Uterus (tissue), 3 donors: ENCODE measurements at regions not wholly inside any gene's neighbourhood (a gene's known extent, or its start where the extent isn't known, plus 50 kb on each side); places are given as distances from the start of the nearest gene placed in this dataset.

Source experiments
- DNase-seq, 2 donors: peaks; one replicate each; pipeline ENCODE4 v3.0.0-alpha.2; 2019 to 2020
- H3K27ac ChIP-seq, 2 donors: fragments of 200-600 bp; sonication (generic); 1 replicate in 1 of 2; 2 replicates in 1 of 2; pipeline ENCODE4 v1.5.1; 2016 to 2018
- H3K27me3 ChIP-seq, 2 donors: fragments of 200-600 bp; sonication (generic); one replicate each; pipeline ENCODE4 v1.5.1; 2018 to 2019; ENCODE audit warnings: control low read depth in 1 of 2
- H3K36me3 ChIP-seq, 2 donors: fragments of 200-600 bp; sonication (generic); one replicate each; pipeline ENCODE4 v1.5.1; 2019; ENCODE audit warnings: control low read depth in 1 of 2
- H3K4me1 ChIP-seq, 2 donors: fragments of 200-600 bp; sonication (generic); one replicate each; pipeline ENCODE4 v1.5.1; 2018 to 2019; ENCODE audit warnings: control low read depth in 1 of 2
- H3K4me3 ChIP-seq, 2 donors: fragments of 200-600 bp; sonication (generic); 1 replicate in 1 of 2; 2 replicates in 1 of 2; pipeline ENCODE4 v1.5.1; 2018 to 2019; ENCODE audit warnings: mild to moderate bottlenecking in 1 of 2
- H3K9me3 ChIP-seq, 2 donors: fragments of 200-600 bp; sonication (generic); one replicate each; pipeline ENCODE4 v1.5.1; 2019; ENCODE audit warnings: control low read depth in 1 of 2
- POLR2A ChIP-seq, 2 donors: fragments of 450-650 bp; IDR thresholded peaks; one replicate each; pipeline ENCODE4 v1.6.1; 2016; ENCODE audit warnings: antibody characterized with exemption in 2 of 2, mild to moderate bottlenecking in 1 of 2, moderate library complexity in 1 of 2
- intact Hi-C: fragments of 100-400 bp; cut with DNase I; formaldehyde crosslinking; loops from one replicate; pipeline ENCODE4 v1.15.1; 2023; ENCODE audit warnings: low total_unique reads
- TF ChIP-seq, protein P1 (sequence below), 4 experiments: fragments of 200-600 bp in 2 of 4; fragments of 450-650 bp in 2 of 4; sonication (generic) in 2 of 4; IDR thresholded peaks; one replicate each; pipeline ENCODE4 v1.5.1; 2016 to 2019; ENCODE audit warnings: antibody characterized with exemption in 4 of 4, mild to moderate bottlenecking in 2 of 4, moderate library complexity in 1 of 4
- donor health status: DM: yes; HTN: yes; CAD: no.

- no peak for TF ChIP-seq POLR2A (IDR thresholded peaks at IDR 0.05)
- no peak overlapping the region for H3K4me3 ChIP-seq
- H3K27ac ChIP-seq = no peak overlapping the region
- H3K36me3 ChIP-seq = no peaks in the 10 kb centered on the region
- intact Hi-C loops = no loop called here
- no peaks in the 10 kb centered on the region for H3K4me1 ChIP-seq
- no peaks in the 10 kb centered on the region for H3K27me3 ChIP-seq
- DNase-seq = no peak
- no peaks in the 10 kb centered on the region for H3K9me3 ChIP-seq
Measured at GRCh38 chr2:67952066-67952465, 110.7 kb downstream of the C1D start.

DNA sequence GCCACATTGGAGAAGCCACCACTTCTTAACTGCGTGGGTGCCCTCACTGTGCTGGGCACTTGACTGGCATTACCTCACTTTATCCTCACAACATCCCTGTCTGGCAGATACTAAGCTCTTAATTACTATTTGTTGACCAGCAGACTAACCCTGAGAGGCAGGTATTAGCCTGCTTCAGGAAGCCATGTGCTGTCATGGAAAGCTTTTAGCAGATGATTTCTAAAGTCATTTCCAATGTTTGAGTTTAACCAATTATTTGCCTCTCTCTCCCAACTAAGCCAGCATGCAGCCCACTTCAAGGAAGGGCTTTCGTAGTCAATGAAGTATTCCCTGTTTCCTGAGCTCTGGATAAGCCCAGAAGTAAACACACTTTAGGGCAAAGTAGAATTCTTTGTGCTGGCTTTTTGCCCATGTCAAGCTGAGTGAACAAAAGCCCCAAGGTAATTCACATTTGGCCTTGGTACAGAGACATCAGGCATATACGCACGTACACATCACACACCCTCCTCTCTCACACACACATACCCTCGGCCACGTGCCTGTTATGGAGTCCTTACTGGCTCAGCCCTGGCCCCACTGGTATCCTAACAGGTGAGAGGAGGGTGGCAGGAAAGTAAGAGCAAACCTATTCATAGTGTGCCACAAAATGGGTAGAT, 108.6 kb downstream of the C1D start:
- H3K27me3 ChIP-seq = no peaks in the 10 kb centered on the region
- intact Hi-C loops = no loop called here
- no peaks in the 10 kb centered on the region for H3K4me1 ChIP-seq
- TF ChIP-seq POLR2A (IDR thresholded peaks at IDR 0.05) = no peak
- TF ChIP-seq, protein P1, sequence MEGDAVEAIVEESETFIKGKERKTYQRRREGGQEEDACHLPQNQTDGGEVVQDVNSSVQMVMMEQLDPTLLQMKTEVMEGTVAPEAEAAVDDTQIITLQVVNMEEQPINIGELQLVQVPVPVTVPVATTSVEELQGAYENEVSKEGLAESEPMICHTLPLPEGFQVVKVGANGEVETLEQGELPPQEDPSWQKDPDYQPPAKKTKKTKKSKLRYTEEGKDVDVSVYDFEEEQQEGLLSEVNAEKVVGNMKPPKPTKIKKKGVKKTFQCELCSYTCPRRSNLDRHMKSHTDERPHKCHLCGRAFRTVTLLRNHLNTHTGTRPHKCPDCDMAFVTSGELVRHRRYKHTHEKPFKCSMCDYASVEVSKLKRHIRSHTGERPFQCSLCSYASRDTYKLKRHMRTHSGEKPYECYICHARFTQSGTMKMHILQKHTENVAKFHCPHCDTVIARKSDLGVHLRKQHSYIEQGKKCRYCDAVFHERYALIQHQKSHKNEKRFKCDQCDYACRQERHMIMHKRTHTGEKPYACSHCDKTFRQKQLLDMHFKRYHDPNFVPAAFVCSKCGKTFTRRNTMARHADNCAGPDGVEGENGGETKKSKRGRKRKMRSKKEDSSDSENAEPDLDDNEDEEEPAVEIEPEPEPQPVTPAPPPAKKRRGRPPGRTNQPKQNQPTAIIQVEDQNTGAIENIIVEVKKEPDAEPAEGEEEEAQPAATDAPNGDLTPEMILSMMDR (IDR thresholded peaks at IDR 0.05) = no peak
- no peak overlapping the region for H3K27ac ChIP-seq
- no peak for DNase-seq
- H3K36me3 ChIP-seq = no peaks in the 10 kb centered on the region
- H3K9me3 ChIP-seq = no peaks in the 10 kb centered on the region
- H3K4me3 ChIP-seq = no peak overlapping the region

DNA sequence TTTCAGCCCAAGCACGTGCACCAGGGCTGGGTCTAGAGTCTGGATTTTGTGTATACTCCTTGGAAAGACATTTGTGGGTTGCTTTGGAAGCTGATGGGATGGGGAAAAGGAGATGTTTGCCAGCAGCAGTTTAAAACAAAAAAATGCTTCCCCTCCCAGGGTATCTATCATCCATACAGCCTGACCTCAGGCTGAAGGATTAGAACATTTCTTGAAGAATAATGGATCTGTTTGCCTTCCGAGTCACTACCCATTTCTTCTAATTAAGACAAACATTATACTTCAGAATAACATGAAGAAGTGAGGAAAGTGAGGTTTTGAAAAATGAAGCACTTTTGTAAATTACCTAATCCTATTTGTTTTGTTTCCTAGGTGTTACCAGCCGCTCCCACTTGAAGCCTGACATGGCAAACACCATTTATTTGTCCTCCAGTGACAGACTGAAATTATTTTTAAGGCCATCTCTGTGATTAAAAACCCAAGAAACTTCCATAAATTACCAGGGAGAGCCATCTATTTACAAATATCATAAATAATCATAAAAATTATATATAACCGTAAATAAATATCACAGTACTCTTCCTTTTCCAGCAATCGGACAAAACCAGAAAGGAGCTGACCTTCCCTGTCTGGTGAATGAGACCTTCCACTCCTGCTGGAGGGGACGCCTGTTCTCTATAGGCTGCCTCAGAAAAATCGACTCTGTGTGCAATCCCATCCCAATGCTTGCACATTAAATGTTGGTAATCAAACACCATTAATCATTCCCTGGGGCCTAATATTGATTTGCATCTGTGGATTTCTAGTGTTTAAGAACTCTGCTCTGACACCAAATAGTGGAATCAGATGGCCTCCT, 106.8 kb downstream of the C1D start:
- intact Hi-C loops = no loop called here
- Histone ChIP-seq H3K27me3 (no peaks in the 10 kb centered on the region), H3K4me3 (no peak overlapping the region), H3K9me3 (no peaks in the 10 kb centered on the region), H3K36me3 (no peaks in the 10 kb centered on the region), H3K4me1 (no peaks in the 10 kb centered on the region), H3K27ac (no peak overlapping the region)
- TF ChIP-seq, protein P1 (IDR thresholded peaks at IDR 0.05) = no peak
- no peak for TF ChIP-seq POLR2A (IDR thresholded peaks at IDR 0.05)
- no peak for DNase-seq

DNA sequence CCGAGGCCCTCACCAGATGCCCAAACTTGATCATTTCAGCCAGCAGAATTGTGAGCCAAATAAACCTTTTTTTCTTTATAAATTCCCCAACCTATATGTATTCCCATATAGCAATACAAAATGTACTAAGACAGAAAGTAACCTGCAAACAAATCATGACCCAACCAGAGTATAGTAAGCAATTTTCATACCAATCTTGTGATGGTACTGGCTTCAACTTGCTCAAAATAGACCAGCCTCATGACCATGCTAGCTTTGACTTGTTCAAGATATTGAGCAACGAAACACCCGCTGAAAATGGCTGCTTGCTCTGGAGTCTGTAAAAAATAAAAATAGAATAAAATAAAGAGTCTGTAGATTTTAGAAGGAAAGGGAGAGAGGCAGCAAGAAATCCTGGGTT, 97.6 kb downstream of the C1D start:
- TF ChIP-seq, protein P1 (IDR thresholded peaks at IDR 0.05) = no peak
- TF ChIP-seq POLR2A (IDR thresholded peaks at IDR 0.05) = no peak
- no peak overlapping the region for H3K27ac ChIP-seq
- H3K4me1 ChIP-seq = no peaks in the 10 kb centered on the region
- no peaks in the 10 kb centered on the region for H3K27me3 ChIP-seq
- H3K9me3 ChIP-seq = no peaks in the 10 kb centered on the region
- no peak overlapping the region for H3K4me3 ChIP-seq
- intact Hi-C loops = no loop called here
- no peak for DNase-seq
- H3K36me3 ChIP-seq = no peaks in the 10 kb centered on the region

DNA sequence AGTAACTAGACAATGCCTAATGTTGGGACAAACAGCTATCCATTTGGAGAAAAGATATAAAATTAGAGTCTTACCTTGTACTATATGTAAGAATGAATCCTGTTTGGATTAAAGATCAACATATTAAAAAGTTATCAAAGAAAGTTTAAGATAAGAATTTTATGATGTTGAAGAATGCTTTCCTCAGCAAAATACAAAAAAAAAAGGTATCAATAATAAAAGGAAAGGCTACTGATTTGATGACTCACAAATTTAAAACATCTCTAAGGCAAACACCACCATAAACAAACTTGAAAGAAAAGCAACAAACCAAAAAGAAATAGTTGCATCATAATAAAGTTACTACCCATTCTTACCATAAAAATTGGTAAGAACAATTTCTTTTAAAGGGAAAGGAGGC, 92.7 kb downstream of the C1D start:
- TF ChIP-seq POLR2A (IDR thresholded peaks at IDR 0.05) = no peak
- TF ChIP-seq, protein P1 (IDR thresholded peaks at IDR 0.05) = no peak
- Histone ChIP-seq H3K9me3 (no peaks in the 10 kb centered on the region), H3K4me3 (no peak overlapping the region), H3K27ac (no peak overlapping the region), H3K4me1 (no peaks in the 10 kb centered on the region), H3K36me3 (no peaks in the 10 kb centered on the region), H3K27me3 (no peaks in the 10 kb centered on the region)
- intact Hi-C loops = no loop called here
- no peak for DNase-seq
